ENCODE measurements at regions not wholly inside any gene's neighbourhood (a gene's known extent, or its start where the extent isn't known, plus 50 kb on each side); places are given as distances from the start of the nearest gene placed in this dataset.

GRCh38 chr12:87491598-87491997, 537.6 kb downstream of the C12orf50 start:
- TF ChIP-seq POLR2A (IDR thresholded peaks at IDR 0.05) (no peak), POLR2AphosphoS5 (IDR thresholded peaks at IDR 0.05) (no peak), EP300 (IDR thresholded peaks at IDR 0.05) (no peak), CTCF (IDR thresholded peaks at IDR 0.05) (no peak)
- H3K27ac ChIP-seq: no peak overlapping the region
- H3K27me3 ChIP-seq: no peaks in the 10 kb centered on the region
- H3K4me3 ChIP-seq: no peak overlapping the region
- WGBS, 2 donors: 87 to 92% methylated on average over 3 of the region's 3 CpGs
- intact Hi-C loops (cut with DNase I): no loop called here
- H3K36me3 ChIP-seq: no peaks in the 10 kb centered on the region
- no peak for DNase-seq
- no peaks in the 10 kb centered on the region for H3K9me3 ChIP-seq
- H3K4me1 ChIP-seq: no peaks in the 10 kb centered on the region

- H3K9me3 ChIP-seq: no peaks in the 10 kb centered on the region
- intact Hi-C loops (cut with DNase I): no loop called here
- no peaks in the 10 kb centered on the region for H3K4me1 ChIP-seq
- WGBS, 2 donors: 14 to 58% methylated on average over 1 of the region's 1 CpG
- no peak overlapping the region for H3K4me3 ChIP-seq
- H3K27me3 ChIP-seq: no peaks in the 10 kb centered on the region
- no peak overlapping the region for H3K27ac ChIP-seq
- H3K36me3 ChIP-seq: no peaks in the 10 kb centered on the region
- no peak for DNase-seq
- TF ChIP-seq POLR2A (IDR thresholded peaks at IDR 0.05) (no peak), EP300 (IDR thresholded peaks at IDR 0.05) (no peak), CTCF (IDR thresholded peaks at IDR 0.05) (no peak), POLR2AphosphoS5 (IDR thresholded peaks at IDR 0.05) (no peak)
Measured at GRCh38 chr12:87491089-87491488, 538.1 kb downstream of the C12orf50 start.

GRCh38 chr12:87469295-87469694, 559.9 kb downstream of the C12orf50 start:
- H3K4me3 ChIP-seq: no peak overlapping the region
- TF ChIP-seq POLR2A (IDR thresholded peaks at IDR 0.05) (no peak), CTCF (IDR thresholded peaks at IDR 0.05) (no peak), EP300 (IDR thresholded peaks at IDR 0.05) (no peak), POLR2AphosphoS5 (IDR thresholded peaks at IDR 0.05) (no peak)
- DNase-seq: no peak
- H3K27ac ChIP-seq: no peak overlapping the region
- no peaks in the 10 kb centered on the region for H3K36me3 ChIP-seq
- no peaks in the 10 kb centered on the region for H3K9me3 ChIP-seq
- no peaks in the 10 kb centered on the region for H3K4me1 ChIP-seq
- intact Hi-C loops (cut with DNase I): no loop called here
- H3K27me3 ChIP-seq: no peaks in the 10 kb centered on the region

- no peak for DNase-seq
- Histone ChIP-seq H3K36me3 (no peaks in the 10 kb centered on the region), H3K4me3 (no peak overlapping the region), H3K27ac (no peak overlapping the region), H3K4me1 (no peaks in the 10 kb centered on the region), H3K9me3 (no peaks in the 10 kb centered on the region), H3K27me3 (no peaks in the 10 kb centered on the region)
- intact Hi-C loops (cut with DNase I): no loop called here
- TF ChIP-seq EP300 (IDR thresholded peaks at IDR 0.05): no peak
- no peak for TF ChIP-seq POLR2A (IDR thresholded peaks at IDR 0.05)
- TF ChIP-seq CTCF (IDR thresholded peaks at IDR 0.05): no peak
- no peak for TF ChIP-seq POLR2AphosphoS5 (IDR thresholded peaks at IDR 0.05)
Measured at GRCh38 chr12:87467936-87468335, 561.3 kb downstream of the C12orf50 start.

GRCh38 chr12:87464565-87464964, 564.6 kb downstream of the C12orf50 start:
- DNase-seq: no peak
- 69 to 75% methylated on average over 1 of the region's 1 CpG for WGBS, 2 donors
- intact Hi-C loops (cut with DNase I): no loop called here
- Histone ChIP-seq H3K4me1 (no peaks in the 10 kb centered on the region), H3K27ac (no peak overlapping the region), H3K9me3 (no peaks in the 10 kb centered on the region), H3K4me3 (no peak overlapping the region), H3K36me3 (no peaks in the 10 kb centered on the region), H3K27me3 (no peaks in the 10 kb centered on the region)
- no peak for TF ChIP-seq POLR2AphosphoS5 (IDR thresholded peaks at IDR 0.05)
- no peak for TF ChIP-seq EP300 (IDR thresholded peaks at IDR 0.05)
- no peak for TF ChIP-seq POLR2A (IDR thresholded peaks at IDR 0.05)
- TF ChIP-seq CTCF (IDR thresholded peaks at IDR 0.05): no peak
